Bronchial epithelial cell (primary cell): ENCODE measurements at regions not wholly inside any gene's neighbourhood (a gene's known extent, or its start where the extent isn't known, plus 50 kb on each side); places are given as distances from the start of the nearest gene placed in this dataset.

Experiments used
- DNase-seq: peaks from one replicate; pipeline ENCODE4 v3.0.0-alpha.2; 2010; ENCODE audit warnings: low read depth
- FAIRE-seq: peaks from 2 replicates; lab custom pipeline; 2011; peaks lifted over from hg19 to GRCh38; lab: Jason Lieb, UNC
- H3K27me3 ChIP-seq: 2 replicates; pipeline ENCODE4 v1.5.1; 2011; ENCODE audit warnings: low read length; ENCODE audit not compliant: control insufficient read depth, insufficient read depth
- H3K36me3 ChIP-seq: 2 replicates; pipeline ENCODE4 v1.5.1; 2011; ENCODE audit warnings: low read length; ENCODE audit not compliant: control insufficient read depth, insufficient read depth
- H3K4me3 ChIP-seq: 2 replicates; pipeline ENCODE4 v1.5.1; 2011; ENCODE audit warnings: mild to moderate bottlenecking, low read depth, low read length, control low read depth
- CTCF ChIP-seq: IDR thresholded peaks from 2 replicates; pipeline ENCODE4 v1.5.1; 2011; ENCODE audit warnings: mild to moderate bottlenecking, moderate library complexity, low read length, control low read depth, inconsistent platforms; ENCODE audit not compliant: insufficient read depth, severe bottlenecking

GRCh38 chr14:25899197-25899596, 698.6 kb downstream of the NOVA1 start:
- no peak overlapping the region for H3K4me3 ChIP-seq
- no peaks in the 10 kb centered on the region for H3K27me3 ChIP-seq
- no peak for TF ChIP-seq CTCF
- DNase-seq: no peak
- H3K36me3 ChIP-seq: no peaks in the 10 kb centered on the region
- no peak for FAIRE-seq

DNA sequence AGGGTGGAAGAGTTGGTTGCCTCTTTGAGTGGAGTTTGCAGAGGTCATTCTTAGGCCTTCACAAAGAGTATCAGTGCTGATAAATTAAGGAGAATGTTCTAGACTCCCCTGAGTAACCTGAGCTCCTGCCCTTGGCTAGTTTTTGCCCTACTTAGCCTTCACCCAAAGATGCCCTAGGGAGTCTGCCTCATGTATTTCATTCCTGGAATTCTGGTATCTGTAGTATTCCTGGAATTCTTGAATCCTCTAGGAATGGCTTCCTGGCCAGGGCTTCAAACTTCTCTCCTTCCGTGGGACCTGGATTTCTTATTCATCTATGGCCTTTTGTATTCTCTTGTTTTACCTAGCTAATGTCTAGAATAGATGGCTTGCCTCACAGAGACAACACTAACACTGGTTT, 701.1 kb downstream of the NOVA1 start:
- FAIRE-seq: no peak
- no peaks in the 10 kb centered on the region for H3K36me3 ChIP-seq
- TF ChIP-seq CTCF: no peak
- H3K27me3 ChIP-seq: no peaks in the 10 kb centered on the region
- no peak for DNase-seq
- no peak overlapping the region for H3K4me3 ChIP-seq

DNA sequence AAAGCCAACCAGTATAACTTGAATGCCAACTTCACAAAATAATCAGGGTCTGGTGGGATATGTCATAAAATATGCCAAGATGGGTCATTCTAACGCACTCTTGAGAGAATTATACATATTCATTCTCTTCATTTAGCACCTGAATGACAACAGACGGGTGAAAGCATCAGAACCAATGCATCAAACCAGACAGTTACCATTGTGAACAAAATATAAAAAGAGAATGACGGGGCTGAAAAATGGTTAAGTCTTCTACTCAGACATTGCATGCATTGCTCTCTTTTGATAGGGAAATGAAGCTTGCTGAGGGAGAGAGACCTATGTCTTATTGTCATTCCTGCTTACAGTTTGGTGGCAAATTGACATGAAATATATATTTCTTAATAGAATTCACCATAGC, 702.1 kb downstream of the NOVA1 start:
- Histone ChIP-seq H3K27me3 (no peaks in the 10 kb centered on the region), H3K36me3 (no peaks in the 10 kb centered on the region), H3K4me3 (no peak overlapping the region)
- FAIRE-seq: no peak
- no peak for TF ChIP-seq CTCF
- DNase-seq: no peak

- DNase-seq: peak; percentile 92
- no peak for FAIRE-seq
- H3K27me3 ChIP-seq: no peaks in the 10 kb centered on the region
- no peak for TF ChIP-seq CTCF
- H3K4me3 ChIP-seq: no peak overlapping the region
- H3K36me3 ChIP-seq: no peaks in the 10 kb centered on the region
These were observed 710.5 kb downstream of the NOVA1 start for GRCh38 chr14:25887251-25887878.

DNA sequence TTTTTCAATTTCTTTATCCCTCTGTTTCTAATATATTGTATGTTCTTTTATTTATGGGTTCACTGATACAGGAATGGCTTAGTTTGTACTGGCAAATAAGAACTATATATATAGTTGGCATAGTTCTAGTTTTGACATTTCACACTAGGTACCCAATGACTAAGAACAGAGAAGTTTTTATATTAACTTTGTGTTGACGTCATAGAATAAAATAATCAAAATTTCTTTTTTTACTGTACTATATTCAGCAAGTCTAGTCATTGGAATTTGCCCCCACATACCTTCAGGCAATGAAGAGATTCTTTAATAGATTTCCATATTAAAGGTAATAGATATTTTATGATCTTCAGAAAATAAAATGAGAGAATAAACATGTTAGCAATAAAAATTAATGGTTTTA, 713.2 kb downstream of the NOVA1 start:
- no peak overlapping the region for H3K4me3 ChIP-seq
- DNase-seq: no peak
- no peaks in the 10 kb centered on the region for H3K36me3 ChIP-seq
- H3K27me3 ChIP-seq: no peaks in the 10 kb centered on the region
- FAIRE-seq: no peak
- TF ChIP-seq CTCF: no peak

GRCh38 chr14:25882899-25883298, 714.9 kb downstream of the NOVA1 start:
- DNase-seq (no peak), FAIRE-seq (no peak)
- H3K27me3 ChIP-seq: no peaks in the 10 kb centered on the region
- no peak overlapping the region for H3K4me3 ChIP-seq
- TF ChIP-seq CTCF: no peak
- no peaks in the 10 kb centered on the region for H3K36me3 ChIP-seq
